NCI-H2107 treated with DMSO at 0.1 percent for 48 hours (cell line): ENCODE measurements at regions not wholly inside any gene's neighbourhood (a gene's known extent, or its start where the extent isn't known, plus 50 kb on each side); places are given as distances from the start of the nearest gene placed in this dataset.

ENCODE experiments used
- DNase-seq: peaks from one replicate; lab custom pipeline; 2025; ENCODE audit not compliant: unreplicated experiment; lab: John Stamatoyannopoulos, UW

DNA sequence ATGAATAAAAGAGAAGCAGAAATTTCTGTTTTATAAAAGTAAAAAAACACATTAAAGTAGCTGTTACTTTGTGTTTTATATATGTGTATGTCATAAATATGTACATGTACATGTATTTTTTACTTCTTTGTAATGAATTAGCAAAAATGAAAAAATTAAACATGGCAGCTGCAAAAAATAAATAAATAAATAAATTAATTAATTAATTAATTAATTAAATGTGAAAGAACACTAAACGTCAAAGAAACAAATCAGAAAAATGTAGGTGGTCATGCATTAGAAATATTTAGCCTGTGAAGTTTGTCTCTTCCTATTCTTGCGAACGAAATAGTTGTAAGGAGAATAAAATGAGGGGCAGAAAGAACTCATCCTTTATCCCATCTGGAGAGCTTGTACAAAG is 357.0 kb downstream of the ZIC4 start:
- DNase-seq = no peak

DNA sequence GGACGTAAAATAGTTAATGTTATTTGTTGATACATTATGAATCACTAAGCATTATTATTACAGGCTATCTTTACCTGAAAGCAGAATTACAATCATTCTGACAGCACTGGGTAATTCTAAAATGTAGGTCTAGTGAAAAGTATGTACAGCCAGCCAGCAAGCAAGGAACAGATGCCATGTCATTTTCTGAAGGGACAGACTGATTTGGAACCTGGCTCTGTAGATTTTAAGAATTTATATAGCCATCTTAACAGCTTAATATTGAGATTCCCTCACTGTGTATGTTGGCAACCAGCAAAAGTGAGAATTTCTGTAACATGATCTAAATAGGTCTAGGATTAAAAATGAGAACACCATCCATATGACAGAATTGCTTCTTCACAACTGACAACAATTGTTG is 359.4 kb downstream of the ZIC4 start:
- DNase-seq = no peak

- no peak for DNase-seq
Measured at GRCh38 chr3:147038481-147038880, 367.9 kb downstream of the ZIC4 start.

DNA sequence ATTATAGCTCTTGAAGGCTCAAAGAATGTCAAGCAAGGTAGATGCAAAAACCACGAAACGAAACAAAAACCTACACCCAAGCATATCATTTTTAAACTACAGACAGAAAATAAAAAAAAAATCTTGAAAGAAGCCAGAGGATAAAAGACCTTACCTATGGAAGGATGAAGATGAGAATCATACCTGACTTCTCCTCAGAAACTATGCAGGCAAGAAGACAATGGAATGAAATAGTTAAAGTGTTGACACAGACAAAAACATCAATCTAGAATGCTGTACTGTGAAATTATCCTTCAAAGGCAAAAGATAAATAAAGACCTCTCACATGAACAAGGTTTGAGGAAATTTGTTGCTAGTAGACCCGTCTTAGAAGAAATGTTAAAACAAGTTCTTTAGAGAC is 372.0 kb downstream of the ZIC4 start:
- DNase-seq = no peak

DNA sequence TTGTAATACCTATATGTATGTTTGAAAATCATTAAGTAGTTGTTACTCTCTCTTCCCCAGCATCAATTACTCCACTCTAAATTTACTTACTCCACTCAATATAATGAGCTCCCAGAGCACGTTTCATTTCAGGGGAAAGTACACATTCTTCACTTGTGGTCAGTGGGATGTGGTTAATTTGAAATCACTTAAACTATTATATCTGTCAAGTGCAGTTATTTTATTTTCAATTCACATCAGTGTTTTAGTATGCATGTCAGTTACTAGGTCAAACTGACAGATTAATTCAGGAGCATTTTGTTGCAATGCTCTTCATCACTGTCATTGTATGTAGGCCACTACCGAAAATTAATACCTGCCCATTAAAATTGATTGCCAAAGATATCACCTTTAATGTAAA is 376.1 kb downstream of the ZIC4 start:
- no peak for DNase-seq

DNA sequence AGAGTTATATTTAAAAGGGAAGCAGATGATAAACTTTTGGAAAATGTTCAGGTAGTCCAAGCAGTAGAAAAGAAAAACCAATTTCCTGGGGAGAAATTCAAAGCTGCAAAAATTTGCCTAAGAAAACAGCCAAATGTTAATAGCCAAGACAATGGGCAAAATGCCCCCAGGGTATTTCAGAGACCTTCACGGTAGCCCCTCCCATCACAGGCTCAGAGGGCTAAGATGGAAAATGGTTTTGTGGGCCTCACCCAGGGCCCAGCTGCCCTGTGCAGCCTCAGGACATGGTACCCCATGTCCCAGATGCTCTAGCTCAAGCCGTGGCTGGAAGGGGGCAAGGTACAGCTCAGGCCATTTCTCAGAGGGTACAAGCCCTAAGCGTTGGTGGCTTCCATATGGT is 391.0 kb downstream of the ZIC4 start:
- no peak for DNase-seq

GRCh38 chr3:147008886-147009285 is 397.5 kb downstream of the ZIC4 start:
- no peak for DNase-seq

DNA sequence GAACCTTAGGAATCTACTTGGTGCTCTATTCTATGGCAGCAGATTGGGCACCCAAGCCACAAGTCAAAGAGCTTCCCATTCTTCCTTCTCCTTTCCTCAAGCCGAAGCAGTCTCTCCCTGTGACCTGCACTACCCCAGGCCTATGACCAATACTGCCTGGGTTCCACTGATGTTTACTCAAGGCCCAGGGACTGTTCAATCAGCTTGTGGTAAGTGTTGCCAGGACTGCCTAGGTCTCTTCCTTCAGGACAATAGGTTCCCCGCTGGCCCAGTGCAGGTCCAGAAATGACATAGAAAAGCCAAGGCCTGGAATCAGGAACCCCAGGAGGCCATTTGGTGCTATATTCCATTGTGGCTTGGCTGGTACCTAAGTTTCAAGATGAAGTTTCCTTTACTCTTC is 397.9 kb downstream of the ZIC4 start:
- no peak for DNase-seq

DNA sequence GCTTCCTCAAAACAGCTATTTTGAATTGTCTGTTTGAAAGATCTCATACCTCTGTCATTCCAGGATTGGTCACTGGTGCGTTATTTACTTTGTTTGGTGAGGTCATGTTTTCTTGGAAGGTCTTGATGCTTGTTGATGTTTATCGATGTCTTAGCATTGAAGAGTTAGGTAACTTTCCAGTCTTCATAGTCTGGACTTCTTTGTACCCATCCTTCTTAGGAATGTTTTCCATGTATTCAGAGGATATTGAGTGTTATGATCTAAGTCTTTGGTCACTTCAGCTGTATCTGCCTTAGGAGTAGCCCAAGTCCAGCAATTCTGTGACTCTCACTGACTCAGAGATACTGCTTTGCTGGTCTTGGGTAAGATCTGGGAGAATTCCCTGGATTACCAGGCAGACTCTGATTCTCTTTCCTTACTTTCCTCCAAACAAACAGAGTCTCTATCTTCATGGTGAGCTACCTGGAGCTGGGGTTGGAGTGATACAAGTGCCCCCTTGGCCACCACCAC is 398.6 kb downstream of the ZIC4 start:
- DNase-seq = no peak

- no peak for DNase-seq
Measured at GRCh38 chr3:147002721-147003120, 397.6 kb upstream of the PLSCR5 start.

DNA sequence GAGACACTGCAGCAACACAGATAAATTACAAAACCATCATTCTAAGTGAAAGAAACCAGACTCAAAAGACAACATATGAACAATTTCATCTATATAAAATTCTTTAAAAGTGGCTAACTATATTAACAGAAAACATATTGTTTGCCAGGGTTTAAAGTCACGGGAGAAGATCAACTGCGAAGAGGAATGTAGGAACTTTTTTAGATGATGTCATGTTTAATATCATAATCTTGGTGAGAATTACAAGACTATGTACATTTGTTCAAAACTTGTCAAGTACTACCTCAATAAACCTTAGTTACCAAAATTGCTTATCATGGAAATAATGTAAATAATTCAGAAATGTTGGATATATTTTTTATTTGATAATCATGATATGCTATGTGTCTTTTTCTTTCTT is 395.1 kb upstream of the PLSCR5 start:
- no peak for DNase-seq

DNA sequence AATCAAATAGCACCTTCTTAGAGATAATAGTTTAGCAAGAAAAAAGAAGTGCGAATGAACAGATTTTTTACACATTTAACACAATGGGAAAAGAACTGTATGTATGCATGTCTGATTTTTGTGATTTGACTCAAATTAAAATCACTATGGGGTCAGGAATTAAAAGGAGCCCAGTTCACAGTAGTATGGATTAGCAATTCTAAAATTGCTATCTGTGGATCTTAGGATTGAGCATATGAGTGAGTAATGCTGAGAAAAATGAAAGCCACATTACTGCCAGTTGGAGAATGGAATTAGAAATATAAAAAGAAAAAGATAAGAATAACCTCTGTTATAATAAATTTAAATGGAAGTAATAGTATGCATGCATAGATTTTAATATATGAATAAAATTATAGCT is 386.8 kb upstream of the PLSCR5 start:
- no peak for DNase-seq

DNA sequence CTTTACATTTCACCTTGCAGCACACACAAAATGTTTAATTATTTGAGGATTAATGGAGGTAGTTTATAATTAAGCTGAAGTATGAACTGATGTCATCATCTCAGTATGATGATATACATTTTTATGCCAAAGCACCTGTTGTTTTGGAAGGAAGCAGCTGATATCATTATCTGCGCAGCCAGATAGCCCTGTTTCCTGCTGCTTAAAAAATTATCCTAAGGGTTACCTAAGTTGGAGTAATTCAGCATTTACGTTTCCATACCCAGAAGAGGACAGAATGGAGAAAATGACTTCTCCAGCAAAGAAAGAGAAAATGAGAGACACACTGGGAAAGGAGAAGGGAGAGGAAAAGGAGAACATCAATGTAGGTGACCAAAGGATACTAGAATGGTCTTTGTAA is 370.3 kb upstream of the PLSCR5 start:
- no peak for DNase-seq

DNA sequence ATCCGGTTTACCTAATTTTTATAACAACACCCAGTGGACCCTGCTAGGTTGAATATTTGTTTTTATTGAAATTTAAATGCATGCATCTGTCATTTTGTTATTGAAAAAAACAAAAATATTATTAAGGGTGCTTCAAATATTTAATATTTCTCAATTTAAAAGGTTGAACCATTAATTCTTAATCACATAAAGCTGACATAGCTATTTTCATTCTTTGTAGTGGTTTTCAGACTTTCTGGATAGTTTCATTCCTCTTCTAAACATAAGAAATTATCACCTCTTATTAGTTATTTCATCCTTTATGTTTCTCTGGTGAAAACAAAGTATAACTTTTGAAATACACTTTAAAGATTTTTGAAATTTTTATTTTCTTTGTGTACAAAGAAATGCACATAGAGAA is 369.9 kb upstream of the PLSCR5 start:
- DNase-seq = no peak

- no peak for DNase-seq
Measured at GRCh38 chr3:146974001-146974400, 368.9 kb upstream of the PLSCR5 start.

GRCh38 chr3:146972726-146973125 is 367.6 kb upstream of the PLSCR5 start:
- no peak for DNase-seq

DNA sequence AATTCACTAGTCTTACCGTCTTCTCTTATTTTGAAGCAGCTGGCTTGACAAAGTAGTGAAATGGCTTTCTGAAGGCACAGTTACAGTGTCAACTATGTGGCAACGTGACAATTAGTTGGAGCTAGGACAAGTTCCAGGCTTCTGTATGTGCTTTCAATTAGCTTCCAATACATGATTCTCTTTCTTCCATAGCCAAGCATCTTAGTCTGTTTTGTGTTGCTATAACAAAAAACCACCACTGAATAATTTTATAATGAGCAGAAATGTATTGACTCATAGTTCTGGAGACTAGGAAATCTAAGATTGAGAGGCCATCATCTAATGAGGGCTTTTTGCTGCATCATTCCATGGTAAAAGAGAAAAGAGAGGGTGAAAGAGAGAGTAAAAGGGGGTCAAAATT is 365.1 kb upstream of the PLSCR5 start:
- DNase-seq = no peak

- DNase-seq = no peak
Measured at GRCh38 chr3:146969356-146969755, 364.2 kb upstream of the PLSCR5 start.

- DNase-seq = no peak
Measured at GRCh38 chr3:146968204-146968651, 363.1 kb upstream of the PLSCR5 start.

- DNase-seq = no peak
Measured at GRCh38 chr3:146967783-146968182, 362.6 kb upstream of the PLSCR5 start.

GRCh38 chr3:146966124-146966523 is 361.0 kb upstream of the PLSCR5 start:
- no peak for DNase-seq

DNA sequence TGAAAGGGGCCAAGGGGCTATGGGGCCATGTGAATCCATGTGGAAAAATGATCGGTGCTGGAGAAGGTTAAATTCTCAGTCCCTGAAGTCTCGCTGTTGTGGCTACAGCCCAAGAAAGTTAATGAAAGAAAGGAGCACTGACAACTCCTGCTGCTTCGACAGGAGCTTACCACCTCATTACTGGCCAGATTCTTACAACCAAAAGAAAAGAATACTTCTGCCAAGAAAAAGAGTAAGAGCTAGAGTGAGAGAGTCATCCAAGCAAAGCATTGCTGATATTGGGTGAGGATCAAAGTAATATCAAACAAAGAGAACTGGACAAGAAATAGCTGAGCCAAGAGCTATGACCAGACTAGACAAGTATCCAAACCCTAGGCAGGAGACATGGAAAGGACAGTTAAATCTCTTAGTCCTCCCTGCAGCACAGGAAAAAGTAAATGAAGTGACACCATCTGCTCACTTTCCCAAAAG is 348.4 kb upstream of the PLSCR5 start:
- DNase-seq = no peak

DNA sequence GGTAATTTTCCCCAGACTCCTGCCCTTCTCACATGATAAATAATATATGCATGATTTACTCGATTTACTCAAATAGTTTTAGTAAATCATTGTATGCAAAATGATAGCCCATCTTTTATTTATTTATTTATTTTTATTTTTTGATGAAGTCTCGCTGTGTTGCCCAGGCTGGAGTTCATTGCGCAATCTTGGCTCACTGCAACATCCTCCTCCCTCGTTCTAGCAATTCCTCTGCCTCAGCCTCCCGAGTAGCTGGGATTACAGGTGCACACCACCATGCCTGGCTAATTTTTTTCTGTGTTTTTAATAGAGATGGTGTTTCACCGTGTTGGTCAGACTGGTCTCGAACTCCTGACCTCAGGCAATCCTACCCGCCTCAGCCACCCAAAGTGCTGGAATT is 343.8 kb upstream of the PLSCR5 start:
- DNase-seq = no peak

DNA sequence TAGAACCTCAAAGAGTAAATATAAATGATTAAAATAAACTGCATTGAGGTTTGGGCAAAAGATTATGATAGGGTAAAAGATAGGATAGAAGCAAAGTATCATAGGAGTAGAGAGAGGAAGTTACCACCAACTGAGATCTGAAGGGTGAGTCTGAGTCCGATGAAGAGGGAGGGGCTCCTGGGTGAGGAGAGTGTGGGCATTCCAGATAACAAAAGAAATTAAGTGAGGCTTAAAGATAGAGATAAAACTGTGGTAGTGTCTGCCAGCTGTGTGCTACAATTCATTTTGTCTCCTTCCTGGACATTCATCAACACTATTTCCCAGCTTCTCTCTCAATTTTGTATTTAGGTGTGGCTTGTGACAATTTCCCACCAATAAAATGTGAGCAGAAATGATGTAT is 343.0 kb upstream of the PLSCR5 start:
- no peak for DNase-seq
